NCI-H748 (cell line): ENCODE measurements at regions not wholly inside any gene's neighbourhood (a gene's known extent, or its start where the extent isn't known, plus 50 kb on each side); places are given as distances from the start of the nearest gene placed in this dataset.
A peak's percentile ranks its signal among the peaks of the same experiment; 100 is the strongest.
"Not testable (repeated sequence)": the region's sequence is repeated elsewhere in the genome, so short reads cannot be mapped to it uniquely, and the experiment has no call there.

Experiments
- DNase-seq: peaks from one replicate; lab custom pipeline; 2025; ENCODE audit not compliant: unreplicated experiment; lab: John Stamatoyannopoulos, UW

DNA sequence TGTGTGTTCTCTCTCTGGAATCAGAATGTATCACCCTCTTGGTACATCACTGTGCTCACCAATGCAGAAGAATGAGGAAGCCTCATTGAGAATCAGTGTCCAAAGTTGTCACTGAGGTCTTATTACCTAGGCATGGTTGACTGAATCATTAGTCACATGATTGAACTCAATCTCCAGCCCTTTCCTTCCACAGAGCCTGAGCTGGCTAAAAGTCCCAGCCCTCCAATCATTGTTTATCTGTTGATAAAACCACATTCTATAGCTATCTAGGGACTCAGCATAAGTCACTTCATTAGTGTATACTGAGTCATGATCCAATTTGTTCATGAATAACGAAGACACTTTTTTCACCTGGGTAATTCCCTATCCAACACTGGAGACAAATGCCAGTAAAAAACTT, 396.8 kb downstream of the TRAM1L1 start:
- DNase-seq, result no peak

DNA sequence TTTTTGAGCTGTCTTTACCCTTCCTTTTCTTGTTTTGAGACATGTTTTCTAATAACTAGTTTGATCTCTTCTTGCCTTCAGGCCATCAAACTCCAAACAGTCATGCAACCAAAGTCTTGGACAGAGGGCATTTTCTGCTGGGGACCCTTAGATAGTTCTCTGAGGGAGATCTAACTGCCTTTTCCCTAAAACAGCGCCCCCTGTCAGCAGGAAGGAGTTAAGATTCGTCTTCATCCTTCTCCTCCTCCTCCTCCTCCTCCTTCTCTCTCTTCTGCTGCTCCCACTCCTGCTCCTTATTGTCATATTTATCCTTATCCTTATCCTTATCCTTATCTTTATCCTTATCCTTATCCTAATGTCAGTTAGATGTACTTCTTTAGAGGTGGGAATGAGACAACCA, 417.2 kb downstream of the TRAM1L1 start:
- no peak for DNase-seq

DNA sequence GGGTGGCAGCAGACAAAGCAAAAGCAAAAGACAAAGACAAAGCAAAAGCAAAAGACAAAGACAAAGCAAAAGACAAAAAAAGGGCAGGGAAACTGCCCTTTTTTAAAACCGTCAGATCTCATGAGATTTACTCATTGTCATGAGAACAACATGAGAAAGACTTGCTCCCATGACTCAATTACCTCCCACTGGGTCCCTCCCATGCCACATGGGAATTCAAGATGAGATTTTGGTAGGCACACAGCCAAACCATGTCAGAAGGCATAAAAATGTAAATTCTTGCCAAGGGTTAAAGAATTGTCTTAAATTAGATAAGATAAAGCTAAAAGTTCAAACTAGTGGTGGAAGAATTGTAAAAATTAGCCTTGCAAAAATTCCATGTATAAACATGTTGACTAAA, 419.7 kb downstream of the TRAM1L1 start:
- DNase-seq, result no peak

DNA sequence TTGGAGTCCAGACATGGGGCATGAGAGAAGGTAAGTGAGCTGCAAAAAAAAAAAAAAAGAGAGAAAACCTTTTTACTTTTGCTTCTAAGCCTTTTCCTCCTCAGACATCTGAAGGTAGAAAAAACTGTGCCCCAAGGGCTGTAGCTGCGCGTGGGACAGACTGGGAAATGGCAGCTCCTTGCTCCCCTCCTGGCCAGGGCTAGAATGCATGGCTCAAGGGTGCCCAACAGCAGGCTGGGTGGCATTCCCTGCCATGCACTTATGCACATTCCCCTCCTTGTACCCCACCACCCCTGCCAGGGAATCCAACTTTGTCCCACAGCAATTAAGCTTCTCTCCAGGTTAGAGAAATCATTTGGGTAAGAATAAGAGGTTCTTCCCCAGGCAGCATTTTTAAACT, 421.2 kb downstream of the TRAM1L1 start:
- no peak for DNase-seq

DNA sequence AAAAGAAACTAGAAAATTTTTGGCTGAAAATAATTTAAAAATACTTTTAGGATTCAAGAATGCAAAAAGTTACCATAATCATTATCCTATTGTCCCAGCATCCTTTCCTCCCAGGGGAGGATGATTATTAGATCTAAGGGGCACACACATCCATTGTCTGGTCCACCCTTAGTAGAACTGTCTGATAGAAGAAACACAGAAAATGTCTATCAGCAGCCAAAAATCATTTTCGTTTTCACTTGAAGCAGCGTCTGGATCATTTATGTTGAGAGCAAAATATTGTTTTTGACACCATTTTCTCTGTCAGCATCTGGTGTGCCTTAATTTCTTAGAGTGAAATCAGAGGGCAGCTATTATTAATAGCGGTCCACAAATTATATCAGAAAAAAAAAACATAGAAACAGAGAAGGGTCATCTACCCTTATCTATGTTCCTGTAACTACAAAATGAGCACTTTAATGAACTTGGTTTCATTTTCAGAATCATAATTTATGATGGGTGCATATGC, 446.3 kb downstream of the TRAM1L1 start:
- no peak for DNase-seq

DNA sequence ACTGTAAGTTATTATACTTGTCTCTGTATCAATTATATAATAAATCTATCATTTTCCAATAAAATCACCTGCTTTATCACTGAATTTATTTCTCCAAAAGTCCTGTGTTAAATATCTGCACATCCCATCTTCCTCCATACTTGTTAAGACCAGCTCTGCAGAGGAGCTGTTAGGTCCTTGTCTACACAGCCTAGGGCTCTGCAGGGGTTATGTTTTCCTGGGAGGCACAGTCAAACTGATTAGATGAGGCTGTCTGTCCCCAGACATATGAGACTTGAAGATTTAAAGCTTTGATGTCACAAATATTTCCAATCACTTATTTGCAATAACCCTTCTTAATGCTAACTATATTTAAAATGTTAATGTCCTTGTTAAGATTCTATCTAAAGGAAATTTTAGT, 446.8 kb downstream of the TRAM1L1 start:
- DNase-seq, result no peak

DNA sequence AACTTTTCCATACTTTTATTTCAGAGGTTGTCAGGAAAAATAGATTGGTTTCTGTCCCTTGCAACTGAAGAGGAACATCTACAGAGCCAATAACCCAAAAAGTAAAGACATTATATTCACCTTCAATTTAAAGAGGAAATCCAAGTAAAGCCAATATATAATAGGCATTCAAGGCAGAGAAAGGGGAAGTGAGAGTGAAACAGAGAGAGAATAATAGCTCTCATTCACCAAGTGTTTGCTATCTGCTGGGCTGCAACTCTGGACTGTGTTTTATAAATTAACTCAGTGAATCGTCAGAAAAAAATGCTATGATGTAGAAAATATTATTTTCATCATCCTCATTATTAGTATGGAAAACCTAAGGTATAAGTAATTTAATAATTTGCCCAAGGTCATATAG, 448.5 kb downstream of the TRAM1L1 start:
- DNase-seq, result no peak

DNA sequence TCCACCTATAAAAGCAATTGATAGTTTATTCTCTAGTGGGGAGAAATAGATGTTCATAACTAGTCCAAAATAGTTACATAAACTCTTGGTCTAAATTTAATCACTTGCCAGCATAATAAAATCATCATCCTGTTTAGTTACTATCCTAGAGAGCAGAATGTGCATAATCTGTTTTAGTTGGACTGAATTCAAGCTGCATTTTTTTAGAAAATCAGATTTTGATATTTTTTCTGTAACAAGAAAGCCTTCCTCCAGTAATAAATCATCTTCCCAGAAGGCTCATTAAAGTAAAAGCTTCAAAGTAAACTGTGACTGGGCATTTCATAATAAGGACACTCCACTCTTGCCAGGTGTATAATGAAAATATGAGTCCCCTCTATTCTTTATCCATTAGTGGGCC, 453.1 kb downstream of the TRAM1L1 start:
- DNase-seq, result no peak

DNA sequence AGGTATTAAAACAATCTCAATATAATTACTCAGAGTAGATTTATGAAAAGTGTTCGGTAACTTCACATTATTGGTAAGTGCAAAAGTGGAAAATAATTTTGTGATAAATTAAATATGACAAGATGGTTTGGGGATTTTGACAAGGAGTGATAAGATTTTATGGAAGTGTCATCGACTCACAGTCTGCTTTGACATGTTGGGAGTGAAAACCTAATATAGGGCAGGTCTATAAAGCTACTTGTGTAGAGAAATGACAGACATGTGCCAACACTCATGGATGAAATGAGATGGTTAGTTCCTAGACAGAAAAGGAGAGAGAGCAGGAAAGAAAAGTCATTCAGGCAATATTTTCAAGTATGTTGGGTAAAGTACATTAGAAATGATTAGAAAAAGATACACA, 456.8 kb downstream of the TRAM1L1 start:
- no peak for DNase-seq

DNA sequence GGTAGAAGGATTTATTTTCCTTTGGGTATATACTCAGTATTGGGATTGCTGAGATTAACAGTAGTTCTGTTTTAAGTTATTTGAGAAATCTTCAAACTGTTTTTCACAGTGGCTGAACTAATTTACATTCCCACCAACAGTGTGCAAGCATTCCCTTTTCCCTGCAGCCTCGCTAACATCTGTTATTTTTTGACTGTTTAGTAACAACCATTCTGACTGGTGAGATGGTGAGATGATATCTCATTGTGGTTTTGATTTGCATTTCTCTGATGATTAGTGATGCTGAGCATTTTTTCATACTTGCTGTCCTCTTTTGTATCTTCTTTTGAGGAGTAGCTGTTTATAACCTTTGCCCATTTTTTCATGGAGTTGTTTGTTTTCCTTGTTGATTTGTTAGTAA, 457.8 kb downstream of the TRAM1L1 start:
- DNase-seq, result no peak

DNA sequence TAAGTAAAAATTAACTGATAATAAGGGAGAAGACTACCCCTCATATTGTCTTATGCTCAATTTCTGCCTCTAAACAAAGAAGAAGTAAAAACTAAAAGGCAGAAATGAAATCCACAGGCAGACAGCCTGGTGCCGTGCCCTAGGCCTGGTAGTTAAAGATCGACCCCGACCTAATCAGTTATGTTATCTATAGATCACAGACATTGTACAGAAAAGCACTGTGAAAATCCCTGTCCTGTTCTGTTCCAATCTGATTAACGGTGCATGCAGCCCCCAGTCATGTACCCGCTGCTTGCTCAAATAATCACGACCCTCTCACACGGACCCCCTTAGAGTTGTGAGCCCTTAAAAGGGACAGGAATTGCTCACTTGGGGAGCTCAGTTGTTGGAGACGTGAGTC, 465.9 kb downstream of the TRAM1L1 start:
- DNase-seq, result not testable (repeated sequence)

DNA sequence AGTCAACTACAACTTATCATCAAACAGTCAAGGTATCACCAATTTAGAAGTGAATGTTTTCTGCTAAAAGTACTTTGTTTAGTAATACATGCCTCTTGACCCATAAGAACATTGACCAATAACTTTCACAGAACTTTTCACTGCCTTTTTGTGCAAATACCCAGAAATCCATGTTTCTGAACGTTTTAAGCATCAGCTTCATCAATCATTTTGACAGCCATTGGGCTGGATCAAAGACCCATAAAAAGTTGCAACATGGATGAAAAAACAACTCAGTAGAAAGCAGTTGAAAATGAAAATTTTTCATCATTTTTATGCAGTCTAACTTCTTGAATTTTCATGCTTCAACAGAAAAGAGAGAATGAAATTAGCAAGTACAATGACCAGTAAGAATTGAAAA, 466.7 kb downstream of the TRAM1L1 start:
- no peak for DNase-seq

DNA sequence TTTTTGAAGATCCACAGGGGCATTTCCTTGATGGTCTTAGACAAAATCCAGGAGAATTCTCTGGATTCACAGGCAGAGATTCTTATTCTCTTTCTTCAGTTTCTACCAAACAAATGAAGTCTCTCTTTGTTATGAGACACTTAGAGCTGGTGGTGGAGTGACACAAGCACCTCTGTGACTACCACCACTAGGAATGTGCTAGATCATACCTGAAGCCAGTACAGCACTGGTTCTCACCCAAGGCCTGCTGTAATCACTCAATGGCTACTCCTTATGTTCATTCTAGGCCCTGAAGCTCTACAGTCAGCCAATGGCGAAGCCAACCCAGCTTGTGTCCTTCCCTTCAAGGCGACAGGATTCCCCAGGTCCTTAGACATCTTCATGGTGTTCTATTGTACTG, 482.3 kb downstream of the TRAM1L1 start:
- no peak for DNase-seq

DNA sequence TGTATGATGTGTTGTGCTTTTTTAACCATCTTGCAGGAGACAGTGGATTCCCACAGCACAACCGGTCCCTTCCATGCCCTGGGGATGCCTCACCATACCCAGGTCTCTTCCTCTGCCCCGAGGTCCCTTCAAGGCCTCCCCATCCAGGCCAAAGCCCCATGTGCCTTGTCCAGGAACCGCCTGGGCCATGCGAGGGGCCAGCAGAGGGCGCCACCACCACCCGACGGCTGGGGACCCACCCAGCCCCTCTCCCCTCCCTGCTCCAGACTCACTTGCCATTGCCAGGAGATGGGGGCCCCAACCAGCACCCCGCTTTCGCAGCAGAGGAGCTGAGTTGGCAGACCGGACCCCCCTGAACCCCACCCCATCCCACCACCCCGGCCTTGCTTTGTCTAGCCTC, 485.5 kb downstream of the TRAM1L1 start:
- no peak for DNase-seq

DNA sequence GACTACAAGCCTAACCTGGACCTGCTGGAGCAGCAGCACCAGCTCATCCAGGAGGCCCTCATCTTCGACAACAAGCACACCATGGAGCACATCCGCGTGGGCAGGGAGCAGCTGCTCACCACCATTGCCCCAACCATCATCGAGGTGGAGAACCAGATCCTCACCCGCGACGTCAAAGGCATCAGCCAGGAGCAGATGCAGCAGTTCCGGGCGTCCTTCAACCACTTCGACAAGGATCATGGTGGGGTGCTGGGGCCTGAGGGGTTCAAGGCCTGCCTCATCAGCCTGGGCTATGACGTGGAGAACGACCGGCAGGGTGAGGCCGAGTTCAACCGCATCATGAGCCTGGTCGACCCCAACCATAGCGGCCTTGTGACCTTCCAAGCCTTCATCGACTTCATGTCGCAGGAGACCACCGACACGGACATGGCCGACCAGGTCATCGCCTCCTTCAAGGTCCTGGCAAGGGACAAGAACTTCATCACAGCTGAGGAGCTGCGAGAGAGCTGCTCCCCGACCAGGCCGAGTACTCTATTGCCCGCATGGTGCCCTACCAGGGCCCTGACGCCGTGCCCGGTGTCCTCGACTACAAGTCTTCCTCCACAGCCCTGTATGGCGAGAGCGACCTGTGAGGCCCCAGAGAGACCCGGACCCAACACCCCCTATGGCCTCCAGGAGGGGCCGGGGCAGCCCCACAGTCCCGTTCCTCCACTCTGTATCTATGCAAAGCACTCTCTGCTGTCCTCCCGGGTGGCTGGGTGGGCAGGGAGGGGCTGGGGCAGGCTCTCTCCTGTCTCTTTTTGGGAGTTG, 486.2 kb downstream of the TRAM1L1 start:
- no peak for DNase-seq

DNA sequence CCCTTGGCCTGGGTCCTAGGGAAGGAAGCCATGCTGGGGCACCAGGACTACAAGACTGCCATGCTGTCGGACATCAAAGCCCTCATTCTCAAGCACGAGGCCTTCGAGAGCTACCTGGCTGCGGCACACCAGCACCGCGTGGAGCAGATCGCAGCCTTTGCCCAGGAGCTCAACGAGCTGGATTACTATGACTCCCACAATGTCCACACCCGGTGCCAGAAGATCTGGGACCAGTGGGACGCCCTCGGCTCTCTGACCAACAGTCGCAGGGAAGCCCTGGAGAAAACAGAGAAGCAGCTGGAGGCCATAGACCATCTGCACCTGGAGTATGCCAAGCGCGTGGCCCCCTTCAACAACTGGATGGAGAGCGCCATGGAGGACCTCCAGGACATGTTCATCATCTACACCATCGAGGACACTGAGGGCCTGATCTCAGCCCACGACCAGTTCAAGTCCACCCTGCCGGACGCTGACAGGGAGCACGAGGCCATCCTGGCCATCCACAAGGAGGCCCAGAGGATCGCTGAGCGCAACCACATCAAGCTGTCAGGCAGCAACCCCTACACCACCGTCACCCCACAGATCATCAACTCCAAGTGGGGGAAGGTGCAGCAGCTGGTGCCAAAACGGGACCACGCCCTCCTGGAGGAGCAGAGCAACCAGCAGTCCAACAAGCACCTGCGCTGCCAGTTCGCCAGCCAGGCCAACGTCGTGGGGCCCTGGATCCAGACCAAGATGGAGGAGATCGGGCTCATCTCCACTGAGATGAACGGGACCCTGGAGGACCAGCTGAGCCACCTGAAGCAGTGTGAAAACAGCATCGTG, 487.0 kb downstream of the TRAM1L1 start:
- DNase-seq, result no peak

DNA sequence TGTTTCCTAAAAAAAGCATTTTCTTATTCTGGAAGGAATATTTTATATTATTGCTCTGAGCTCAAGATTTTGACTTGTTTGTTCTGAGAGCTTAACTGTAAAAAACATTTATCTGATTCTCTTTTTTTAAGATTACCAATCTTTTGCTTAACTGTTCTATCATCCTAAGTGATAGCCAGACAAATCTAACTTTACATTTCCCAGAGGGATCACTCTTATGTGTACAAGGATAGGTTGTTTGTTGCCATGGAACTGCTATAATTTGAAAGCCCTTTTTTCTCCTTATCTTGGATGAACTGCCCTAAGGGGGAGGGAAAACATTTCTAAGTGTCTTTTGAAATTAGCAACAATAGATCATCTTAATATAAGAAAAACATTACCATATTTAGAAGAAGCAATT, 494.7 kb downstream of the TRAM1L1 start:
- peak; percentile 6 for DNase-seq

DNA sequence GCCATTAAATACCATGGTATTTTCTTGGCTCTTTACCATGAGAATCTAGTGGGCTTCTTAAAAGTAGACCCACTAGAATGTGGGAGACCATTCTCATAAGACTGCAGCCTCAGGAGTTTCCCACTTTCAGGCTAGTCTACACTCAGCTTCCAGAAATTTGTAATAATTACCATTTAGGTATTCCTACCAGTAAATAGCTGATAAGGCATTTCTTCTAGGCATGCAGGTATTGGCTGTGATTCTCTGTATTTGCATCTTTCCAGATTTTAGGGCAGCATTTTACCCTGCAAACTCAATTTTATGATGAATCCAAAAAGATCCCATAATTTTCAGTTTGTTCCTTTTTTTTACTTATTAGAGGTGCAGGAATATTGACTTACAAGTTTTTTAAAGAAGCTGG, 496.6 kb downstream of the TRAM1L1 start:
- DNase-seq, result no peak

DNA sequence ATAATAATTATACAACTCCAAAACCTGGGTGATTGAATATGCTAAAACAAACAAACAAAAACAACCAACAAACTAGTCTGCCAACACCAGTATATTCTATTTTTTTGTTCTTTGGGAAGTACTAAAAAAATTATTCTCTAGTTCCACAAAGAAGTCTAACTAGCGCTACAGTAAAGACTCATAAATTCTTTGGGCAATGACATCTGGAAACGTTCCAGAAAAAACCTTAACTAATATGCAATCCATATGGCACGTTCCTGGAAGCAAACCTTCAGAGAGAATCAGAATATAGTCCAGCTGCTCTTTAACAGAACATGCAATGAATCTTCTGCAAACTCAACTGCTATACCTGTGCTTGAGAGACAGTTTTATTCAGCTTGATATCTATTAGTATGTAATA, 500.1 kb downstream of the TRAM1L1 start:
- peak; percentile 2 for DNase-seq

DNA sequence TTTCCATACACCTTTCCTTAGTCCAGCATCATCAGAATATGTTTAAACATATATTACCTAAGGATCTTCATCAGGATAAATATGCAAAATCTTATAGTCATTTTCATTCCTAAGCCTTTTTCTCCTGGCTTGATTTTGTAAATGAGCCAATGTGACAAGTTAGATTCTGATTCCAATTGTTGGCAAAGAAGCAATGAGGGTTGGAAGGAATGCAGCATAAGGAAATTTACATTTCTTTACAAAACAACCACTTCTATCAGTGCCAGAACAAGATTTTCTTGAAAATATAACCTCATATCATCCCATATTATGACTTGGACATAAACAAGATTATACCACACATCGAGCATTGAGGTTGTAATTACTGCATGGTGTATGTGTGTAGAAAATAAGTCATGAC, 508.1 kb downstream of the TRAM1L1 start:
- no peak for DNase-seq

DNA sequence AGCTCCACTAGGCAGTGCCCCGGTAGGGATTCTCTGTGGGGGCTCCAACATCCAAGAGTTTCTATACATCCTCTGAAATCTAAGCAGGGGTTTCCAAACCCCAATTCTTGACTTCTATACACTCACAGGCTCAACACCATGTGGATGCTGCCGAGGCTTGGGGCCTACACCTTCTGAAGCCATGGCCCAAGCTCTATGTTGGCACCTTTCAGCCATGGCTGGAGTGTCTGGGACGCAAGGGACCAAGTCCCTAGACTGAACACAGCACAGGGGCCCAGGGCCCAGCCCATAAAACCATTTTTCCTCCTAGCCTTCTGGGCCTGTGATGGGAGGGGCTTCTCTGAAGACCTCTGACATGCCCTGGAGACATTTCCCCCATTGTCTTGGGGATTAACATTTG, 511.8 kb downstream of the TRAM1L1 start:
- DNase-seq, result no peak

DNA sequence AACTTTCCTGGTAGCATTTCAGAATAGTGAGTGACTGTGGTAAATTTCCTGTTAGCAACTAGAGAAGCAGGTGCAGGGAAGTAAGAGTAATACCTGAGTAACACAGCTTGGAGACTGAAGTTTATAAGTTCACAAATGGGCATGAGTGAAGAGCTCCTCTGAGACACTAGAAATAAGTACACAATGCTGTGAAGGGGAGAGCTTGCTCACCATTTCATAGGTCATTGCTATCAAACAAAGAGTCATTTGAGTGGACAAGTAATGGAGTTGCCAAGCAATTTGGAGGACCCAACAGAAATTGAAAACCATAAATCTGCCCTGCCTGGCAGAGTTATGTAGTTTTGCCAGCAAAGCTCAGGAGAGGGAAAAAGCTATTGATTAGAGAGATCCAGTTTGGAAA, 523.6 kb downstream of the TRAM1L1 start:
- DNase-seq, result peak; percentile 70
